Loucy (cell line): ENCODE measurements at regions not wholly inside any gene's neighbourhood (a gene's known extent, or its start where the extent isn't known, plus 50 kb on each side); places are given as distances from the start of the nearest gene placed in this dataset.

Source experiments
- CTCF ChIP-seq: fragments of 200-600 bp; sonication (generic); conservative IDR thresholded peaks from 2 replicates; pipeline ENCODE4 v1.5.1; 2014; ENCODE audit warnings: mild to moderate bottlenecking, antibody characterized with exemption, low read length
- EZH2phosphoT487 ChIP-seq: fragments of 200-600 bp; IDR thresholded peaks from 2 replicates; pipeline ENCODE4 v1.6.1; 2018; ENCODE audit warnings: antibody characterized with exemption, mild to moderate bottlenecking, moderate library complexity, borderline replicate concordance

GRCh38 chr11:130778026-130778425 is 138.3 kb downstream of the SNX19 start:
- TF ChIP-seq CTCF (no peak), EZH2phosphoT487 (no peak)
